NB4 (cell line): ENCODE measurements at regions not wholly inside any gene's neighbourhood (a gene's known extent, or its start where the extent isn't known, plus 50 kb on each side); places are given as distances from the start of the nearest gene placed in this dataset.

Experiments used
- DNase-seq: peaks from one replicate; pipeline ENCODE4 v3.0.0; 2010; ENCODE audit warnings: low read depth
- H3K4me3 ChIP-seq: one replicate; pipeline ENCODE4 v1.5.1; 2011; ENCODE audit warnings: mild to moderate bottlenecking, low read depth, low read length, moderate library complexity
- CTCF ChIP-seq: IDR thresholded peaks from one replicate; pipeline ENCODE4 v1.5.1; 2012; ENCODE audit warnings: low read depth, low read length
- MYC ChIP-seq: IDR thresholded peaks from 2 replicates; pipeline ENCODE4 v1.6.1; 2011; ENCODE audit warnings: low read depth, low read length
- POLR2A ChIP-seq: IDR thresholded peaks from 2 replicates; pipeline ENCODE4 v1.6.1; 2011; ENCODE audit warnings: mild to moderate bottlenecking; ENCODE audit not compliant: insufficient read length; ENCODE audit errors: extremely low read depth
- TF ChIP-seq, protein P1 (sequence below): IDR thresholded peaks from 2 replicates; pipeline ENCODE4 v1.6.1; 2011; ENCODE audit warnings: low read depth, low read length

GRCh38 chr16:51420247-51420646 is 269.2 kb upstream of the SALL1 start:
- TF ChIP-seq MYC: no peak
- TF ChIP-seq, protein P1, sequence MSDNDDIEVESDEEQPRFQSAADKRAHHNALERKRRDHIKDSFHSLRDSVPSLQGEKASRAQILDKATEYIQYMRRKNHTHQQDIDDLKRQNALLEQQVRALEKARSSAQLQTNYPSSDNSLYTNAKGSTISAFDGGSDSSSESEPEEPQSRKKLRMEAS: no peak
- TF ChIP-seq POLR2A: no peak
- TF ChIP-seq CTCF: no peak
- H3K4me3 ChIP-seq: no peak overlapping the region
- DNase-seq: no peak

DNA sequence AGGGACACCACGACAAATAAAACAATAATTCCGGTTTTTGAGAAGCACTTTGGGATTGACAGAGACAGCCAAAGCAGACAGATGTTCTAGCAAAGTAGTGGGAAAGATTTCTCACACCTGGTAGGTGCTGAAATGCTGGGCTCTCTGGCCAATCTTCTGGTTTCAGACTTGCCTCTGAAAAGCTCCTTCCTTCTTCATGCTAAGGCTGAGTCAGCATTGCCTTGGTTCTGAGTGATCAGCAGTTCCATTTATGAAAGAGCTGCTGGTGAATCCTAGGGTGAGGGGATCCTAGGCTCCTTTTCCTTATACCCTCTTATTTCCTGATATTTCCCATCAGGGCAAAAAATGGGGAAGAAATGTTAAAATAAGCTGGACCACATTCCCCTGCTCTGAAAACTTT is 268.7 kb upstream of the SALL1 start:
- no peak overlapping the region for H3K4me3 ChIP-seq
- no peak for DNase-seq
- TF ChIP-seq, protein P1: no peak
- TF ChIP-seq CTCF: no peak
- no peak for TF ChIP-seq MYC
- no peak for TF ChIP-seq POLR2A

- no peak overlapping the region for H3K4me3 ChIP-seq
- DNase-seq: no peak
- TF ChIP-seq POLR2A (no peak), MYC (no peak), CTCF (no peak)
- TF ChIP-seq, protein P1: no peak
These were observed 267.2 kb upstream of the SALL1 start for GRCh38 chr16:51418258-51418657.

DNA sequence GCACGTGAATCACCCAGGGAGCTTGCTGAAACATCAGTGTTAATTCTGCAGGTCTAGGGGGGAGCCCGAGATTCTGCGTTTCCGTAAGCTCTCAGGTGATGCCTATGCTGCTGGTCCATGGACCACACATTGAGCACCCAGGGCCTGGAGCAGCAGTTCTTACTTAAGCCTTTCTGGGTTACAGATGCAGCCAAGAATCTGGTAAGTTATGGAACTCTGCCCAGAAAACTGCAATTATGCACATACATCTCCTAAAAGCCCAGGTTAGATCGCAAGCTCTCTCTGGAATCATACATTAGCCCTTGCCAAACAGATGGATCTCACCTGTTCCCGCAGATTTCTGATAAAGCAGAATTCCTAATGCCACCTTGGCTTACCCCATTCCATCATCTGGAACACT is 265.9 kb upstream of the SALL1 start:
- TF ChIP-seq POLR2A (no peak), CTCF (no peak), MYC (no peak)
- TF ChIP-seq, protein P1: no peak
- H3K4me3 ChIP-seq: no peak overlapping the region
- no peak for DNase-seq

DNA sequence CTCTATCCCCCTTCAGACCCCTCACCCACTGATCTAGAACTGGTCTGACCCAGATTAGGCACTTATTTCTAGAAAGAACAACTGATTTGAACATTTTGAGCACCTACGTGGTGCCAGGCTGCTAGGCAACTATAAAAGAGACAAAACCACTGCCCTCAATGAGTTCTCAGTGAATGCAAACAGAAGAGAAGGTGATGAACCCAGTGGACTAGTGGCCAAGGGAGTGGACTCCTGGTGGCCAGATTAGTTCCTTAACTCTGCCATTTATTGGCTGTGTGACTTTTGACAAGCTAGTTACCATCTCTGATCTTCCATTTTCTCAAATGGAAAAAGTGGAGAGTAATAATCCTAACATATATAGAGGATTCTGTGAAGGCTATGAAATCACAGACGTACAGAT is 259.1 kb upstream of the SALL1 start:
- H3K4me3 ChIP-seq: no peak overlapping the region
- TF ChIP-seq, protein P1: no peak
- TF ChIP-seq MYC (no peak), POLR2A (no peak), CTCF (no peak)
- DNase-seq: no peak

- H3K4me3 ChIP-seq: no peak overlapping the region
- no peak for TF ChIP-seq MYC
- TF ChIP-seq, protein P1: no peak
- no peak for TF ChIP-seq CTCF
- no peak for TF ChIP-seq POLR2A
- no peak for DNase-seq
These were observed 258.1 kb upstream of the SALL1 start for GRCh38 chr16:51409001-51409675.
